Glomerular visceral epithelial cell (primary cell): ENCODE measurements at regions not wholly inside any gene's neighbourhood (a gene's known extent, or its start where the extent isn't known, plus 50 kb on each side); places are given as distances from the start of the nearest gene placed in this dataset.

Experiments
- DNase-seq: peaks from one replicate; pipeline ENCODE4 v3.0.0-alpha.2; 2016; ENCODE audit errors: extremely low spot score

DNA sequence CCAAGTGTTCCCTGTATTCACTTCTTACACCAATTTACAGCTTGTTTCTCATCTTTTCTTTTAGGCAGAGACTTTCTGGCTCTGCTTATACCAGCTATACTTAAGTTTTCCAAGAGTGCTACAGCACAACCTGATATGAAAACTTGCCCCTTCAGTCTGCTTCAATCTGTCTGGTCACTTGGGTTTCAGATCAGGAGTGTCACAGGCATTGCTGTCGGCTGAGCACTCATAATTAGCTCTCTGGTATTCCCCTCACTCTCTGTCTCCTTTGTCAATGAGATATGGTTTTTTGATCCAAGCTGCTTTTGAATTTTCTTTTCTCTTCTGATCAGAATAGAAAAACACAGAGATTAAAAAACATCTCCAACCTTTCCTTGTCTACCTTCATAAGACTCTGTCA is 194.9 kb upstream of the UMPS start:
- DNase-seq: no peak

GRCh38 chr3:124540550-124541211 is 189.6 kb upstream of the UMPS start:
- DNase-seq: no peak

DNA sequence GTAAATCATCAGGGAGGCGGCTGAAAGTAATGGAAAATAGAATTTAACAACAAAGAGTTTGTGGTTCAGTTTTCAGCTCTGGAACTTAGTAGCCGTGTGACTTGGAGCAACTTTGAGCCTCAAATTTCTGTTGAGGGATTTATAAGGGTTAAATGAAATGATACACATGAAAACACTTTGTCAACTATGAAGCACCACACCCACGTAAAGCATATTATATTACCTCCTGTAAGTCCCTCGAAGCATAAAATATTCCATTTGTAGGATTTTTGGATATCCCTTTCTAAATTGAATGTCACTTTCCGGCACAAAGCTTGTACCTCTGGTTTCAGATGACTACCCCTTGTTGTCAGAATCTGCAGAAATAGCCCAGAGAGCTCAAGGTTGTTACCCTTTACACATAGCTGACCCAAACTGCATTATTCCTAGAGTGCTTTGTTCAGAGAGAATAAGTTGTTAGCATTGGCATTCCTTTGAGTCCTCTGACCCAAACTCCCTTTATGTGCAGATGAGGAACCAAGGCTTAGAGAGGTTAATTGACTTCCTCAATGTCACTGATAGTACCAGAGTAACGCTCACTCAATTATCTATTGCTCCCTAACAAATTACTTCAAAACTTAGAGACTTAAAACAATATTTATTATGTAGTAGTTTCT is 187.9 kb upstream of the UMPS start:
- DNase-seq: no peak

- no peak for DNase-seq
These were observed 184.4 kb upstream of the UMPS start for GRCh38 chr3:124545891-124546290.

DNA sequence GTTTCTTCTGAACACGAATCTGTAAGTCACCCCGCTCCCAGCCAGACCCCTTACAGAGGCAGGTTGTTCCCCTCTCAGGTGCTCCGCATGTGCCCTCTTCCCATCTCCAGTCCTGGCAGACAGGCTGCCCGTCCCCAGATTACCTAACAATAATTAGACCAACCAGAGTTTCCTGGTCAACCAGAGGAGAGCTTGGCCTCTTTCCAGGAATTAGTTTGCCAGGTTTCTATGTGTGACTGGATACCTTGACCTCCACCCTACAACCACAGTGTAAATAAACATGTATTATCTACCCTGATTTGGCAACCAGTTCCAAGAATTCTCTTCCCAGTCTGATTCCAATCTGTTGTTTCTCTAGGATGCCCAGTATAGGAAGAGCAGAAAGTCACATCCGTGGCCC is 178.0 kb upstream of the UMPS start:
- DNase-seq: peak; percentile 63

DNA sequence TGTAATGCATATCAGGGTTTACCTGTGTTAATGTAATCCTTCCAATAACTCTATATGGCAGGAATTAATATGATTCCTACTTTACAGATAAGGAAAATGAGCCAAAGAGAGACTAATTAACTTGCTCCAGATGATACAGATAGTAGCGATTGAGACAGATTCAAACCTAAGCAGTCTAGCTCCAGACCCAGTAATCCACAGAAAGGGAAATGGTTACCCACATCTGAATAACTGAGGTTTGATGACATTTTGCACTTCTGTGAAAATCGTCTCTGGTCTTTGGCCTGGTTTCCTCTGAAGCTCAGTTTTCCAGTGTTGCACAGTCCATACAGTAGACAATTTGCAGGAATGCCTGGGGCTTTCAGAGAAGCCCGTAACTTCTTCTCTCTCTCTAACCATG is 177.1 kb upstream of the UMPS start:
- DNase-seq: no peak

GRCh38 chr3:124556636-124557035 is 173.6 kb upstream of the UMPS start:
- no peak for DNase-seq

DNA sequence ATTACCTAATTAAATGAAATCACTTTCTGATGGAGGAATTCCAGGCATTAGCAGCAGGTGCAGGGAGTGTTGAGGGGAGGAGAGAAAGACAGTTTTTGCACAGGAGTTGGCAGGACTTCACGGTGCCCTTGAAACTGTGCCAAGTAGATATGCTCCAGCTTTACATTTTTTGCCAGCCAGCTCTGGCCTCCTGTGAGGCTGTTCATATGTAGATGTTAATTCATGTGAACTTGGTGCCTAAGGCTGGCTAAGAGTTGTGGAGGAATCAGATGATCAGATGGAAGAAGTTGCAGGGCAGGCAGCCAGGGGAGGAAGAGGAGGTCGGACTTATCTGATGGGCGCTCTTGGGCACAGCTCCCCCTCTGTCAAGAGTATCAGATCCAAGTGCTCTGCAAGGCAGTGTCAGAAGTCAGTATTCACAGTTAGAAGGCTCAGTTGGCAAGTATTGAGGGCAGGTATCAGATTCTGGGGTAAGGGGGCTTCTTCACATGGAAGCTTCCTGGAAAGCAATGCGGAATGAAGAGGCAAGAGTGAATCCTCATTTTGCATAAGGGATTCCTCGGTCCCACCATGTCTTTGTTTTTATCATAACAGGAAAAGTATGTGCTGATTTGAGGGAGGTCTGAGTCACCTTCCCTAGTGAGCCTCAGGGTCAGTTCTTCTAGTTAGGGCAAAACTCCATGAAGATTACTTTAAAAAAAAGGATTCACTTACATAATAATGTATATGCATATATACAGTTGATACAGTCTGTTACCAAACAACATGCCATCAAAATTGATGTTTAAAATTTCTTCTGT is 172.6 kb upstream of the UMPS start:
- DNase-seq: peak; percentile 29

- peak; percentile 94 for DNase-seq
These were observed 171.0 kb upstream of the UMPS start for GRCh38 chr3:124558991-124559845.

DNA sequence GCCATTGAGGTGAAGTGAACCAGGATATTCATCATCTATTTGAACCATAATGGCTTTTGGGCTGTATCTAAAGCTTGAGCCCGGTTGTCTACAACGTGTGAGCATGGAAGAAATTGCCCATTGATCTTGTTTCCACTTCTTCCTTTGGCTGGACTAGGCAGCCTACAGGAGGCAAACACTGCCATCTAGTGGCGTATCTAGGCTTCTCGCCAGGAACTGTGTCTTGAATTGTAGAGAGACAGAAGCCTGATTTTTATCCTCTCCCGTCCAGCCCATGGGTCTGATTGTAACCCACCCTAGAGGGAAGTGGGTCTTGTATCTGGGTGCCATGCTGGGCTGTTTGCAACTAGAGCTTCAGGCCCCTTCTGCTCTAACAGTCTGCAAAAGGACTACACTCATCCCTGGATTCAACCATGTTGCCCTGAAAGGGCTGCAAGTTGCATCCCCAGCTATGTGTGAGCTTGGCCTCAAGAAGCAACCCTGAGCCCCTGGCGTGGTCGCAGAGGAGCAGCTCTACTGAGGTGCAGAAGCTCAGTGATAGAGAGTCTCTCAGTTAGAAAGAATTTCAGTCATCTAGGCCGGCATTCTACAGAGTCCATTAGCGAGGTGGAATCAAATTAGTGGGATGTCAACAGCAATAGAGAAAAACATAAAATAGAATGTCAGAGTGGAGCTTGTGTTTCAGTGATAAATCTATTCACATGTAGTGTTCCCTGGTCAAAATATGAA is 170.2 kb upstream of the UMPS start:
- DNase-seq: peak; percentile 78

GRCh38 chr3:124560666-124561215 is 169.5 kb upstream of the UMPS start:
- no peak for DNase-seq

DNA sequence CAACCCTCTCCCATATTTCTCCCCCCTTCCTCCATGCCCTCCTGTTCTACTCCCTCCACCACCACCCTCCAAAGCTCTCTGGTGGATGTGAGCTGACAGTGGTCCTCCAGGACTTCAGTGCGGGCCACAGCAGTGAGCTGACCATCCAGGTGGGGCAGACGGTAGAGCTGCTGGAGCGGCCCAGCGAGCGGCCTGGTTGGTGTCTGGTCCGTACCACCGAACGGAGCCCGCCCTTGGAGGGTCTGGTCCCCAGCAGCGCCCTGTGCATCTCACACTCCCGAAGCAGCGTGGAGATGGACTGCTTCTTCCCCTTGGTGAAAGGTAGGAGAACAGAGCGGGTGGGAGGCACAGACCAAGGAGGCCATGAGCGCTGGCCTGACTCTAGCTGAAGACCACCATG is 167.5 kb upstream of the UMPS start:
- no peak for DNase-seq

- DNase-seq: no peak
These were observed 166.9 kb upstream of the UMPS start for GRCh38 chr3:124563376-124563775.

DNA sequence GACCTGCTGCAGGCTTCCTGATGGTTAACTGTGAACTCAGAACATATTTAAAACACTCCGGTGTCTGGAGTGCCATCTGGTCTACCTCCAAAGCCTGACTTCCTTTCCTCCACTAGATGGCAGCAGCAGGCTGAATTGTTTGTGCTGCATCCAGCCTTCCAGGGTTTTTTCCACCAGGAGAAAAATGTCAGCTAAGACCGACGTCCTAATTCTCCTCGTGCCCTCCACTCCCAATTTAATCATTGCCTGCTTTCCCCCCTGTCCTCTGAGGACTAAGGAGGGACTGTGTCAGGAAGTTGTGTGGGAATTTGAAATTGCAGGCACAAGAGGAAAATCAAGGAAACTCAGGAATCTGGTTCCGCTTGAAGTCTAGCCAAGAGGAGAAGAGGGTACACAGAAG is 165.2 kb upstream of the UMPS start:
- DNase-seq: peak; percentile 74

- no peak for DNase-seq
These were observed 164.7 kb upstream of the UMPS start for GRCh38 chr3:124565551-124565950.

GRCh38 chr3:124566701-124567100 is 163.6 kb upstream of the UMPS start:
- no peak for DNase-seq

DNA sequence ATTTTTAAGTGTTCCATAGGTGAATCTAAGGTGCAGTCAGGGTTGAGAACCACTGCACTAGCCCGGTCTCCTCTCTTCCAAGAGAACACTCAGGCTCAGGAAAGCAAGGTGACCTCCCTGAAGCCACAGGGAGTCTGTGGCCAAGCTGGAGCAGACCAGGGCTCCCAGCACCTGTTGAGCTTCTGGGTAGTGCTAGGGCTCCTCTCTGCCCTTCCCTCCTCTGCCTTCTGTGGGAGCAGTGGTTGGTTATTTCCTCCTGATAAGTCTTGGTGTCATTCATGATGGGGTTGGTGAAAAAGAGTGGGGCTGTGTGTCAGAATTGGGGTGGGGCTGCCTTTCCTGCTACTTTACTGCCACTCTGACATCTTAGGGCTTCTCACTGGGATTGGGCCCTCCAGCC is 163.1 kb upstream of the UMPS start:
- no peak for DNase-seq

- no peak for DNase-seq
These were observed 160.5 kb upstream of the UMPS start for GRCh38 chr3:124569761-124570160.

DNA sequence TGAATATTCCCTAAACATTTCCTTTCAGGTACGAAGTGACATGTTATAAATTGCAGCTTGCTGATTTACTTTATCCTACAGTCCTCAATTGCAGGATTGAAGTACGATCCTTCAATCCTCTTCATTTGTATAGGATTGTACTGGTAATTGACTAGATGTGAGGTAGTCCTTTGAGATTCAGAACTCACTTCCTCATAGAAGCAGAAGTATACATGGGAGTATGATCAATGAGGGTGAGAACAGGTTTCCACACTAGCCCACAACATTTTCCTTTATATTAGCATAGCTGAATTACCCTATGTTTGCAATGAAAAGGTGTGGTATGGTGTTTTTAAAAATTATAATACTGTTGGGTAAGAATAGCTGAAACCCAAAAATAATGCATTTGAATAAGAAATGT is 160.0 kb upstream of the UMPS start:
- no peak for DNase-seq

DNA sequence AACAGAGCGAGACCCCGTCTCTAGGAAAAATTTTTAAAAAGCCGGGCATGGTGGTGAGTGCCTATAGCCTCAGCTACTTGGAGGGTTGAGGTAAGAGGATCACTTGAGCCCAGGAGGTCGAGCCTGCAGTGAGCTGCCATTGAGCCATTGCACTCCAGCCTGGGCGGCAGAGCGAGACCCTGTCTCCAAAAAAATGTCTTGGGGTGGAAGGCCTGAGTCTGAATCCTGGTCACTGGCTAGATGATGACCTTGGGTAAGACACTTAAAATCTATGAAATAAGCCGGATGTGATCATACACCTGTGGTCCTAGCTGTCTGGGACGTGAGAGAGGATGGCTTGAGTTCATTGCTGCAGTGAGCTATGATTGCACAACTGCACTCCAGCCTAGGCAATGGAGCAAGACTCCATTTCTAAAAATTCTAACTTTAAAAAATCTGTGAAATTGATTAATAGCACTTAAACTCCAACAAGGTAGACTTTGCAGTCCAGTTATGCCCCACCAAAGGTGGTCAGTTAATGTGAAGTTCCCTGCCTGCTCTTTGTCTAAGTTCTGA is 157.3 kb upstream of the UMPS start:
- DNase-seq: no peak

DNA sequence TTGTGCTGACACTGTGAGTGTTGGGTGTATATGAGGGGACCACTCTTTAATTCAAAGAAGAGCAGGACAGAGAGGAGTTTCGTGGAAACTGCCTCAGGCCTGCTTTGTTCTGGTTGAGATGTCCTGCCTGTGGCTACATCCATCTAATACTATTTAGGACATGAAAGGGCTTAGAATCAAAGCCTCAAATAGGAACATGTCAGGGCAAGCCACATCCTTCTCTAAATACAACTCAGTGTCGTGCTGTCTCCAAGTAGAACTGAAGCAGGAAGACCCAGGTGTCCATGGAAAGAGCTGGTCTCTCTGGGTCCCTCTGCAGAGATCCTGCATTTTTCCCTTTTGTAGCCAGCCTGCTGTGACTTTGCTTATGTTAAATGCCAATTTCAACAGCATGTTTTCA is 156.2 kb upstream of the UMPS start:
- no peak for DNase-seq
